ENCODE measurements at regions not wholly inside any gene's neighbourhood (a gene's known extent, or its start where the extent isn't known, plus 50 kb on each side); places are given as distances from the start of the nearest gene placed in this dataset.

- TF ChIP-seq CTCF (conservative IDR thresholded peaks at IDR 0.05; ENCODE audit: low read depth, low read length): no peak
- TF ChIP-seq EZH2 (IDR thresholded peaks at IDR 0.05; ENCODE audit: low read length, unreplicated experiment): no peak
Observed at GRCh38 chr12:116638376-116638775, 79.2 kb downstream of the MAP1LC3B2 start.

All from PC-3 (cell line).